ENCODE measurements at regions not wholly inside any gene's neighbourhood (a gene's known extent, or its start where the extent isn't known, plus 50 kb on each side); places are given as distances from the start of the nearest gene placed in this dataset.

DNA sequence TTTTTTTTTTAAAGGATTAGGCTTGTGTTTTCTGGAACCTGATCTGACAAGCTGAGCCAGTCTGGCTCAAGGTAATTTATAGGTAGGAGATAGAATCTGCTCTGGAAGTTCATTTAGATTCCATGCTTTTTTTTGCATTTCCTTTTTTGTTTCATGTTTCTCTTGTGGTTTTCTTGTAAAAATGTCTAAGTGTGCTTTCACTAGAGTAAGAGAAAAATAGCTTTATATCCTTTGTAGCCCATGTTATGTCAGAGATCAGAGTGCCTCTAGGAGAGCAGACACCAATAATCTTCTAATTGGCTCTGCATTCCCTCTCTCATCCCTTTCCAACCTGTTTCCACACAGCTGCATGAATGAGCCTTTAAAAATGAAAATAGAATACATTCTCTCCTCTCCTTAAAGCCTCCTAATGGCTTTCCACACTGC lies 389.8 kb upstream of the KCNMB2 start:
- TF ChIP-seq POLR2AphosphoS5 (IDR thresholded peaks at IDR 0.05; ENCODE audit: low read depth, low read length) (no peak), SIN3A (IDR thresholded peaks at IDR 0.05; ENCODE audit: borderline replicate concordance, insufficient read depth, low read length) (no peak)
- TF ChIP-seq, protein P1, sequence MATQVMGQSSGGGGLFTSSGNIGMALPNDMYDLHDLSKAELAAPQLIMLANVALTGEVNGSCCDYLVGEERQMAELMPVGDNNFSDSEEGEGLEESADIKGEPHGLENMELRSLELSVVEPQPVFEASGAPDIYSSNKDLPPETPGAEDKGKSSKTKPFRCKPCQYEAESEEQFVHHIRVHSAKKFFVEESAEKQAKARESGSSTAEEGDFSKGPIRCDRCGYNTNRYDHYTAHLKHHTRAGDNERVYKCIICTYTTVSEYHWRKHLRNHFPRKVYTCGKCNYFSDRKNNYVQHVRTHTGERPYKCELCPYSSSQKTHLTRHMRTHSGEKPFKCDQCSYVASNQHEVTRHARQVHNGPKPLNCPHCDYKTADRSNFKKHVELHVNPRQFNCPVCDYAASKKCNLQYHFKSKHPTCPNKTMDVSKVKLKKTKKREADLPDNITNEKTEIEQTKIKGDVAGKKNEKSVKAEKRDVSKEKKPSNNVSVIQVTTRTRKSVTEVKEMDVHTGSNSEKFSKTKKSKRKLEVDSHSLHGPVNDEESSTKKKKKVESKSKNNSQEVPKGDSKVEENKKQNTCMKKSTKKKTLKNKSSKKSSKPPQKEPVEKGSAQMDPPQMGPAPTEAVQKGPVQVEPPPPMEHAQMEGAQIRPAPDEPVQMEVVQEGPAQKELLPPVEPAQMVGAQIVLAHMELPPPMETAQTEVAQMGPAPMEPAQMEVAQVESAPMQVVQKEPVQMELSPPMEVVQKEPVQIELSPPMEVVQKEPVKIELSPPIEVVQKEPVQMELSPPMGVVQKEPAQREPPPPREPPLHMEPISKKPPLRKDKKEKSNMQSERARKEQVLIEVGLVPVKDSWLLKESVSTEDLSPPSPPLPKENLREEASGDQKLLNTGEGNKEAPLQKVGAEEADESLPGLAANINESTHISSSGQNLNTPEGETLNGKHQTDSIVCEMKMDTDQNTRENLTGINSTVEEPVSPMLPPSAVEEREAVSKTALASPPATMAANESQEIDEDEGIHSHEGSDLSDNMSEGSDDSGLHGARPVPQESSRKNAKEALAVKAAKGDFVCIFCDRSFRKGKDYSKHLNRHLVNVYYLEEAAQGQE (IDR thresholded peaks at IDR 0.05; ENCODE audit: insufficient read depth in 1 of 2, low read depth in 2 of 2, low read length in 2 of 2) = no peak
